ENCODE measurements at regions not wholly inside any gene's neighbourhood (a gene's known extent, or its start where the extent isn't known, plus 50 kb on each side); places are given as distances from the start of the nearest gene placed in this dataset.

DNA sequence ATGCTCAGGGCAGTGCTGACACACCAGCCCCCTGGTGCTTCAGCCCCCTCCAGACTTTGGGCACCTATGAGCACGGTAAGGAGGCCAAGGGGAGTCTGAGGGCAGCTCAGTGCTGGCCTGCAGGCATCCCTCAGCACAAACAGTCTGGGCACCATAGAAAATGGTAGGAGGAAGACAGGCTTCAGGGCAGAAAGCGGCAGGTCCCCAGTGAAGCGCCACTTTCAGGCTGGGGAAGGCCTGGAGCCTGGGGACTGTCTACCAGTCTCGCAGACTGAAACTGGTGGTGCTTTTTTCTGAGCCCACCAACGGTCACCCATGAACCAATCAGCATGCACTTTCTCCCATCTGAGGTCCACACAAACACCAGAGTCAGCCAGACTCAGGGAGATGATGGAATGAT lies 1074.7 kb downstream of the PCDH18 start:
- H3K27me3 ChIP-seq = no peaks in the 10 kb centered on the region
- WGBS, 2 donors = 80 to 96% methylated on average over 4 to 5 of the region's 5 CpGs

DNA sequence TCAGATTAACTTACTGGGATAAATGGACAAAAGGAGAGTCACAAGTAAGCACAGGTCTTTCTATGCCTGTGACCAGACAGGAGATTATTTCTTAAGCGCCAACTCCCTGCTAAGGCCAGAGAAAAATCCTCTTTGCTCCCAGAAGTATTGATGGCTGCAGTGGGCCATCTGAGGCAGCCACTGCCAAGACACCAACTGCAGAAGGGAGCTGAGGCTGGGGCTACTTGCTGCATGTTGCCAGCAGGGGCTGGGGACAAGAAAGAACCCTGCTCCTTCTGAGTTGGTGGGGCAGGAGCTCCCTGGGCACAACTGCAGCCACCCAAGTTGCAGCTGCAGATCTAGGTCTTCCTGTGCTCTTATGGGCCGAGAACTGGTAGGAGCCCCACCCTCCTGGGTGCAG lies 1075.3 kb downstream of the PCDH18 start:
- H3K4me1 ChIP-seq = no peaks in the 10 kb centered on the region
- H3K36me3 ChIP-seq = no peaks in the 10 kb centered on the region
- H3K27me3 ChIP-seq = no peaks in the 10 kb centered on the region
- TF ChIP-seq POLR2A (IDR thresholded peaks at IDR 0.05) (no peak), EP300 (IDR thresholded peaks at IDR 0.05) (no peak), POLR2AphosphoS5 (IDR thresholded peaks at IDR 0.05) (no peak)
- TF ChIP-seq, protein P1, sequence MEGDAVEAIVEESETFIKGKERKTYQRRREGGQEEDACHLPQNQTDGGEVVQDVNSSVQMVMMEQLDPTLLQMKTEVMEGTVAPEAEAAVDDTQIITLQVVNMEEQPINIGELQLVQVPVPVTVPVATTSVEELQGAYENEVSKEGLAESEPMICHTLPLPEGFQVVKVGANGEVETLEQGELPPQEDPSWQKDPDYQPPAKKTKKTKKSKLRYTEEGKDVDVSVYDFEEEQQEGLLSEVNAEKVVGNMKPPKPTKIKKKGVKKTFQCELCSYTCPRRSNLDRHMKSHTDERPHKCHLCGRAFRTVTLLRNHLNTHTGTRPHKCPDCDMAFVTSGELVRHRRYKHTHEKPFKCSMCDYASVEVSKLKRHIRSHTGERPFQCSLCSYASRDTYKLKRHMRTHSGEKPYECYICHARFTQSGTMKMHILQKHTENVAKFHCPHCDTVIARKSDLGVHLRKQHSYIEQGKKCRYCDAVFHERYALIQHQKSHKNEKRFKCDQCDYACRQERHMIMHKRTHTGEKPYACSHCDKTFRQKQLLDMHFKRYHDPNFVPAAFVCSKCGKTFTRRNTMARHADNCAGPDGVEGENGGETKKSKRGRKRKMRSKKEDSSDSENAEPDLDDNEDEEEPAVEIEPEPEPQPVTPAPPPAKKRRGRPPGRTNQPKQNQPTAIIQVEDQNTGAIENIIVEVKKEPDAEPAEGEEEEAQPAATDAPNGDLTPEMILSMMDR (IDR thresholded peaks at IDR 0.05) = no peak
- H3K27ac ChIP-seq = no peak overlapping the region
- no peak overlapping the region for H3K4me3 ChIP-seq
- ATAC-seq (ENCODE audit: low FRiP score in 2 of 2) (no peak), DNase-seq (no peak)
- 93 to 100% methylated on average over 2 of the region's 2 CpGs for WGBS, 2 donors
- H3K9me3 ChIP-seq = no peaks in the 10 kb centered on the region

More for the DNA sequence above, 1074.7 kb downstream of the PCDH18 start:
- H3K4me1 ChIP-seq = no peaks in the 10 kb centered on the region
- H3K27ac ChIP-seq = no peak overlapping the region
- DNase-seq (no peak), ATAC-seq (ENCODE audit: low FRiP score in 2 of 2) (peak in 1 of 2 donors; percentile 33)
- TF ChIP-seq, protein P1 (IDR thresholded peaks at IDR 0.05) = no peak
- no peak for TF ChIP-seq POLR2AphosphoS5 (IDR thresholded peaks at IDR 0.05)
- TF ChIP-seq EP300 (IDR thresholded peaks at IDR 0.05) = no peak
- TF ChIP-seq POLR2A (IDR thresholded peaks at IDR 0.05) = no peak
- no peaks in the 10 kb centered on the region for H3K36me3 ChIP-seq
- H3K4me3 ChIP-seq = no peak overlapping the region
- H3K9me3 ChIP-seq = no peaks in the 10 kb centered on the region

DNA sequence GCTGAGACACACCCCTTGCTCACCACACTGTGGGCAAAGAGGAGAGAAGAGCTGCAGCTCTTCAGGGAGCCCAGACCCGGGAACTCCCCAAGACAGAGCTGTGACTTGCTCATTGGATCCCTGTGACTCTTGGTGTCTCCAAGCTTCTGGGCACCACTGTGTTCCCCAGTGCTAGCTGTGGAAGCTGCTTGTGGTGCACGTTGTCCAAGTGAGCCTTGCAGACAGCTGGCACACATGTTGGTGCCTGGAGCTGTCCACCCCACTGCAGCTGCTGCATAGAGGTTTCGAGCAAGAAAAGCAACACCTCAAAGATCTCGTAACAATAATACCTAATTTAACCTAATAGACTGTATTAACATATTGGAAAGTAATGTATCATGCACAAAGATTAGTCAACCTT lies 1089.3 kb downstream of the PCDH18 start:
- Histone ChIP-seq H3K4me1 (no peaks in the 10 kb centered on the region), H3K27ac (no peak overlapping the region), H3K9me3 (no peaks in the 10 kb centered on the region), H3K4me3 (no peak overlapping the region), H3K27me3 (no peaks in the 10 kb centered on the region), H3K36me3 (no peaks in the 10 kb centered on the region)
- no peak for DNase-seq
- WGBS, 2 donors = 83 to 96% methylated on average over 3 to 4 of the region's 4 CpGs
- ATAC-seq (ENCODE audit: low FRiP score in 2 of 2) = peak in 1 of 2 donors; percentile 10
- TF ChIP-seq EP300 (IDR thresholded peaks at IDR 0.05) = no peak
- no peak for TF ChIP-seq POLR2A (IDR thresholded peaks at IDR 0.05)
- TF ChIP-seq POLR2AphosphoS5 (IDR thresholded peaks at IDR 0.05) = no peak
- TF ChIP-seq, protein P1 (IDR thresholded peaks at IDR 0.05) = no peak

DNA sequence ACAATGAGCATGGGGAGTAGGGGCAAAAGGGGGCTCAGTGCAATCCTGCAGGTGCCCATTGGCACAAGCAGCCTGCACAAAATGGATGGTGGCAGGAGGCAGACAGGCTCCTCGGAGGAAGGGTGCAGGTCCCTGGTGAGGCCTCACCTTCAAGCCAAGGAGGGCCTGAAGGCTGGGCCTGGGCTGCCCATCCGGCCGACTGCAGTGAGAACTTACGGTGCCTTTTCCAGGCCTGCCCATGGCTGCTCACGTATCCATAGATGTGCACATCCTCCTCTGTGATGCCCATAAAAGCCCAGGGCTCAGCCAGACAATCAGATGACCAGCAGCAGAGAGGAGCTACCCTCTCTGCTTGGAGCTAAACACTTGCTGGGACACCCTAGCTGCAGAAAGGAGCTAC lies 1089.8 kb downstream of the PCDH18 start:
- DNase-seq = peak in 1 of 2 donors; percentile 16
- 81 to 91% methylated on average over 5 of the region's 5 CpGs for WGBS, 2 donors
- no peak overlapping the region for H3K27ac ChIP-seq

More for the DNA sequence above, 1089.8 kb downstream of the PCDH18 start:
- Histone ChIP-seq H3K36me3 (no peaks in the 10 kb centered on the region), H3K4me1 (no peaks in the 10 kb centered on the region), H3K27me3 (no peaks in the 10 kb centered on the region), H3K9me3 (no peaks in the 10 kb centered on the region), H3K4me3 (no peak overlapping the region)
- ATAC-seq (ENCODE audit: low FRiP score in 2 of 2) = peak in 1 of 2 donors; percentile 51
- TF ChIP-seq POLR2A (IDR thresholded peaks at IDR 0.05) = no peak
- TF ChIP-seq EP300 (IDR thresholded peaks at IDR 0.05) = no peak
- TF ChIP-seq POLR2AphosphoS5 (IDR thresholded peaks at IDR 0.05) = no peak
- TF ChIP-seq, protein P1 (IDR thresholded peaks at IDR 0.05) = no peak
